ENCODE measurements at regions not wholly inside any gene's neighbourhood (a gene's known extent, or its start where the extent isn't known, plus 50 kb on each side); places are given as distances from the start of the nearest gene placed in this dataset.
"Not testable (repeated sequence)": the region's sequence is repeated elsewhere in the genome, so short reads cannot be mapped to it uniquely, and the experiment has no call there.

- Histone ChIP-seq H3K27me3 (ENCODE audit: insufficient read depth, low read length) (no peaks in the 10 kb centered on the region), H2AFZ (ENCODE audit: low read depth, low read length) (no peak overlapping the region), H3K4me3 (ENCODE audit: low read length) (no peak overlapping the region), H3K4me1 (ENCODE audit: insufficient read depth, low read length) (no peaks in the 10 kb centered on the region), H3K36me3 (ENCODE audit: insufficient read depth, low read length) (no peaks in the 10 kb centered on the region), H3K9me3 (ENCODE audit: low read length) (no peaks in the 10 kb centered on the region)
Measured at GRCh38 chr16:8137606-8138005, 452.7 kb downstream of the TMEM114 start.

- Histone ChIP-seq H3K9me3 (ENCODE audit: low read length) (no peaks in the 10 kb centered on the region), H3K4me1 (ENCODE audit: insufficient read depth, low read length) (no peaks in the 10 kb centered on the region), H2AFZ (ENCODE audit: low read depth, low read length) (no peak overlapping the region), H3K36me3 (ENCODE audit: insufficient read depth, low read length) (no peaks in the 10 kb centered on the region), H3K27me3 (ENCODE audit: insufficient read depth, low read length) (no peaks in the 10 kb centered on the region), H3K4me3 (ENCODE audit: low read length) (no peak overlapping the region)
Measured at GRCh38 chr16:8130197-8130596, 460.1 kb downstream of the TMEM114 start.

GRCh38 chr16:8127070-8127469, 463.2 kb downstream of the TMEM114 start:
- H3K4me3 ChIP-seq (ENCODE audit: low read length): no peak overlapping the region
- H3K9me3 ChIP-seq (ENCODE audit: low read length): no peaks in the 10 kb centered on the region
- no peaks in the 10 kb centered on the region for H3K4me1 ChIP-seq (ENCODE audit: insufficient read depth, low read length)
- no peaks in the 10 kb centered on the region for H3K36me3 ChIP-seq (ENCODE audit: insufficient read depth, low read length)
- no peak overlapping the region for H2AFZ ChIP-seq (ENCODE audit: low read depth, low read length)
- H3K27me3 ChIP-seq (ENCODE audit: insufficient read depth, low read length): no peaks in the 10 kb centered on the region

GRCh38 chr16:8126313-8126712, 464.0 kb downstream of the TMEM114 start:
- no peaks in the 10 kb centered on the region for H3K36me3 ChIP-seq (ENCODE audit: insufficient read depth, low read length)
- H3K9me3 ChIP-seq (ENCODE audit: low read length): no peaks in the 10 kb centered on the region
- no peaks in the 10 kb centered on the region for H3K4me1 ChIP-seq (ENCODE audit: insufficient read depth, low read length)
- H3K27me3 ChIP-seq (ENCODE audit: insufficient read depth, low read length): no peaks in the 10 kb centered on the region
- H3K4me3 ChIP-seq (ENCODE audit: low read length): no peak overlapping the region
- H2AFZ ChIP-seq (ENCODE audit: low read depth, low read length): no peak overlapping the region

GRCh38 chr16:8120001-8120400, 470.3 kb downstream of the TMEM114 start:
- Histone ChIP-seq H2AFZ (ENCODE audit: low read depth, low read length) (no peak overlapping the region), H3K4me3 (ENCODE audit: low read length) (no peak overlapping the region), H3K4me1 (ENCODE audit: insufficient read depth, low read length) (no peaks in the 10 kb centered on the region), H3K9me3 (ENCODE audit: low read length) (no peaks in the 10 kb centered on the region), H3K27me3 (ENCODE audit: insufficient read depth, low read length) (no peaks in the 10 kb centered on the region), H3K36me3 (ENCODE audit: insufficient read depth, low read length) (no peaks in the 10 kb centered on the region)

- Histone ChIP-seq H3K4me1 (ENCODE audit: insufficient read depth, low read length) (no peaks in the 10 kb centered on the region), H3K36me3 (ENCODE audit: insufficient read depth, low read length) (no peaks in the 10 kb centered on the region), H3K9me3 (ENCODE audit: low read length) (no peaks in the 10 kb centered on the region), H2AFZ (ENCODE audit: low read depth, low read length) (no peak overlapping the region), H3K27me3 (ENCODE audit: insufficient read depth, low read length) (no peaks in the 10 kb centered on the region), H3K4me3 (ENCODE audit: low read length) (no peak overlapping the region)
Measured at GRCh38 chr16:8115814-8116213, 474.5 kb downstream of the TMEM114 start.

GRCh38 chr16:8114941-8115340, 475.4 kb downstream of the TMEM114 start:
- not testable (repeated sequence) for H3K27me3 ChIP-seq (ENCODE audit: insufficient read depth, low read length); H3K4me3 ChIP-seq (ENCODE audit: low read length); H2AFZ ChIP-seq (ENCODE audit: low read depth, low read length); H3K4me1 ChIP-seq (ENCODE audit: insufficient read depth, low read length); H3K9me3 ChIP-seq (ENCODE audit: low read length); H3K36me3 ChIP-seq (ENCODE audit: insufficient read depth, low read length)

GRCh38 chr16:8113843-8114242, 476.5 kb downstream of the TMEM114 start:
- no peaks in the 10 kb centered on the region for H3K9me3 ChIP-seq (ENCODE audit: low read length)
- no peak overlapping the region for H3K4me3 ChIP-seq (ENCODE audit: low read length)
- no peak overlapping the region for H2AFZ ChIP-seq (ENCODE audit: low read depth, low read length)
- H3K36me3 ChIP-seq (ENCODE audit: insufficient read depth, low read length): no peaks in the 10 kb centered on the region
- no peaks in the 10 kb centered on the region for H3K27me3 ChIP-seq (ENCODE audit: insufficient read depth, low read length)
- H3K4me1 ChIP-seq (ENCODE audit: insufficient read depth, low read length): no peaks in the 10 kb centered on the region

GRCh38 chr16:8110572-8111514, 479.5 kb downstream of the TMEM114 start:
- H3K4me3 ChIP-seq (ENCODE audit: low read length): no peak overlapping the region
- H3K9me3 ChIP-seq (ENCODE audit: low read length): no peaks in the 10 kb centered on the region
- H3K4me1 ChIP-seq (ENCODE audit: insufficient read depth, low read length): no peaks in the 10 kb centered on the region
- H3K27me3 ChIP-seq (ENCODE audit: insufficient read depth, low read length): no peaks in the 10 kb centered on the region
- H3K36me3 ChIP-seq (ENCODE audit: insufficient read depth, low read length): no peaks in the 10 kb centered on the region
- no peak overlapping the region for H2AFZ ChIP-seq (ENCODE audit: low read depth, low read length)

- Histone ChIP-seq H3K27me3 (ENCODE audit: insufficient read depth, low read length) (no peaks in the 10 kb centered on the region), H3K4me1 (ENCODE audit: insufficient read depth, low read length) (no peaks in the 10 kb centered on the region), H3K36me3 (ENCODE audit: insufficient read depth, low read length) (no peaks in the 10 kb centered on the region), H2AFZ (ENCODE audit: low read depth, low read length) (no peak overlapping the region), H3K9me3 (ENCODE audit: low read length) (no peaks in the 10 kb centered on the region), H3K4me3 (ENCODE audit: low read length) (no peak overlapping the region)
Measured at GRCh38 chr16:8109510-8110369, 480.6 kb downstream of the TMEM114 start.

- no peaks in the 10 kb centered on the region for H3K9me3 ChIP-seq (ENCODE audit: low read length)
- no peaks in the 10 kb centered on the region for H3K36me3 ChIP-seq (ENCODE audit: insufficient read depth, low read length)
- no peak overlapping the region for H3K4me3 ChIP-seq (ENCODE audit: low read length)
- H2AFZ ChIP-seq (ENCODE audit: low read depth, low read length): no peak overlapping the region
- H3K4me1 ChIP-seq (ENCODE audit: insufficient read depth, low read length): no peaks in the 10 kb centered on the region
- H3K27me3 ChIP-seq (ENCODE audit: insufficient read depth, low read length): no peaks in the 10 kb centered on the region
Measured at GRCh38 chr16:8108991-8109509, 481.3 kb downstream of the TMEM114 start.

- no peaks in the 10 kb centered on the region for H3K4me1 ChIP-seq (ENCODE audit: insufficient read depth, low read length)
Measured at GRCh38 chr16:8107296-8107695, 483.0 kb downstream of the TMEM114 start.

GRCh38 chr16:8103649-8104289, 486.5 kb downstream of the TMEM114 start:
- no peaks in the 10 kb centered on the region for H3K27me3 ChIP-seq (ENCODE audit: insufficient read depth, low read length)
- no peak overlapping the region for H3K4me3 ChIP-seq (ENCODE audit: low read length)
- no peaks in the 10 kb centered on the region for H3K4me1 ChIP-seq (ENCODE audit: insufficient read depth, low read length)

More at GRCh38 chr16:8107296-8107695, 483.0 kb downstream of the TMEM114 start:
- no peak overlapping the region for H3K4me3 ChIP-seq (ENCODE audit: low read length)
- H2AFZ ChIP-seq (ENCODE audit: low read depth, low read length): no peak overlapping the region
- no peaks in the 10 kb centered on the region for H3K27me3 ChIP-seq (ENCODE audit: insufficient read depth, low read length)
- no peaks in the 10 kb centered on the region for H3K36me3 ChIP-seq (ENCODE audit: insufficient read depth, low read length)
- H3K9me3 ChIP-seq (ENCODE audit: low read length): no peaks in the 10 kb centered on the region

More at GRCh38 chr16:8103649-8104289, 486.5 kb downstream of the TMEM114 start:
- Histone ChIP-seq H2AFZ (ENCODE audit: low read depth, low read length) (no peak overlapping the region), H3K36me3 (ENCODE audit: insufficient read depth, low read length) (no peaks in the 10 kb centered on the region), H3K9me3 (ENCODE audit: low read length) (no peaks in the 10 kb centered on the region)

Measured in neuron (in vitro differentiated cells).